Mesendoderm (in vitro differentiated cells): ENCODE measurements at regions not wholly inside any gene's neighbourhood (a gene's known extent, or its start where the extent isn't known, plus 50 kb on each side); places are given as distances from the start of the nearest gene placed in this dataset.
"Not testable (repeated sequence)": the region's sequence is repeated elsewhere in the genome, so short reads cannot be mapped to it uniquely, and the experiment has no call there.

Experiments
- DNase-seq: peaks from one replicate; pipeline ENCODE4 v3.0.0; 2013
- H2AK5ac ChIP-seq: 2 replicates; pipeline ENCODE4 v1.6.1; 2013; ENCODE audit warnings: low read length, inconsistent platforms
- H2BK120ac ChIP-seq: 2 replicates; pipeline ENCODE4 v1.6.1; 2013; ENCODE audit warnings: low read depth, mild to moderate bottlenecking, low read length, moderate library complexity, mixed read lengths
- H2BK15ac ChIP-seq: replicated peaks from 2 replicates; pipeline ENCODE4 v1.6.1; 2013; ENCODE audit warnings: low read depth, mild to moderate bottlenecking, moderate library complexity
- H2BK5ac ChIP-seq: 2 replicates; pipeline ENCODE4 v1.6.1; 2013; ENCODE audit warnings: low read length, inconsistent platforms
- H3K18ac ChIP-seq: 2 replicates; pipeline ENCODE4 v1.6.1; 2013; ENCODE audit warnings: mild to moderate bottlenecking, low read length, mixed read lengths
- H3K23ac ChIP-seq: one replicate; pipeline ENCODE4 v1.6.1; 2013; ENCODE audit warnings: low read length
- H3K27ac ChIP-seq: 2 replicates; pipeline ENCODE4 v1.5.1; 2013; ENCODE audit warnings: low read depth, mild to moderate bottlenecking, inconsistent platforms, low read length, moderate library complexity
- H3K27me3 ChIP-seq: 2 replicates; pipeline ENCODE4 v1.6.1; 2013; ENCODE audit warnings: low read length, control low read depth, mild to moderate bottlenecking, inconsistent platforms; ENCODE audit not compliant: insufficient read depth, poor library complexity
- H3K36me3 ChIP-seq: 2 replicates; pipeline ENCODE4 v1.6.1; 2013; ENCODE audit warnings: low read length, inconsistent platforms; ENCODE audit not compliant: control insufficient read depth, insufficient read depth
- H3K4ac ChIP-seq: one replicate; pipeline ENCODE4 v1.6.1; 2013; ENCODE audit warnings: low read depth, mild to moderate bottlenecking, low read length, moderate library complexity
- H3K4me1 ChIP-seq: 2 replicates; pipeline ENCODE4 v1.6.1; 2013; ENCODE audit warnings: low read depth, low read length, inconsistent platforms; ENCODE audit not compliant: control insufficient read depth
- H3K4me2 ChIP-seq: 2 replicates; pipeline ENCODE4 v1.6.1; 2013; ENCODE audit warnings: low read length
- H3K4me3 ChIP-seq: 2 replicates; pipeline ENCODE4 v1.5.1; 2013; ENCODE audit warnings: mild to moderate bottlenecking, low read length
- H3K56ac ChIP-seq: one replicate; pipeline ENCODE4 v1.6.1; 2013; ENCODE audit warnings: low read length
- H3K79me1 ChIP-seq: 2 replicates; pipeline ENCODE4 v1.6.1; 2013; ENCODE audit warnings: low read length, inconsistent platforms
- H3K79me2 ChIP-seq: 2 replicates; pipeline ENCODE4 v1.6.1; 2013; ENCODE audit warnings: mild to moderate bottlenecking, low read length; ENCODE audit not compliant: control insufficient read depth, insufficient read depth
- H3K9ac ChIP-seq: 2 replicates; pipeline ENCODE4 v1.6.1; 2013; ENCODE audit warnings: low read length, inconsistent platforms
- H4K5ac ChIP-seq: one replicate; pipeline ENCODE4 v1.6.1; 2013; ENCODE audit warnings: low read length
- H4K8ac ChIP-seq: one replicate; pipeline ENCODE4 v1.6.1; 2013; ENCODE audit warnings: low read depth, mild to moderate bottlenecking, control low read depth, low read length, moderate library complexity
- WGBS: extraction: QIAGEN DNeasy Blood & Tissue Kit; methylation state at CpG from one replicate; pipeline ENCODE4 v1.1.7; 2013; ENCODE audit warnings: low lambda C conversion rate, missing lambda C conversion rate; ENCODE audit not compliant: insufficient coverage; ENCODE audit errors: extremely low coverage; 5-methylcytosine and 5-hydroxymethylcytosine counted together

DNA sequence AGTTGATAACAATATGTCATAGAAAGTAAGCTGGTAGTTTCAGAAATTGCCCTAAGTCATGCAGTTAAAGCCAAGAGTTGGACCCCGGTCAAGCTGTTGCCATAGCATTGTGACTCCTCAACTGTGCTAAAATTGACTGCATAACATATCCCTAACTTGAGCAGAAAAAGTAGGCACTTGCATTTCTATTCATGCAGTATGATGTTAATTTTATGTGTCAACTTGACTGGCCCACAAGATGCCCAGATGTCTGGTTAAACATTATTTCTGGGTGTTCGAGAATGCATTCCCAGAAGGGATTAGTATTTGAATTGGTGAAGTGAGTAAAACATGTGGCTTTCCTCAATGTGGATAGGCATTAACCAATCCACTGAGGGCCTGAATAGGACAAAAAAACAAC, 136.4 kb downstream of the GPR63 start:
- H3K79me2 ChIP-seq, result no peaks in the 10 kb centered on the region
- DNase-seq, result no peak
- H3K4ac ChIP-seq, result no peak overlapping the region
- H2BK120ac ChIP-seq, result no peak overlapping the region
- H2BK15ac ChIP-seq, result no peak overlapping the region
- no peaks in the 10 kb centered on the region for H3K36me3 ChIP-seq
- no peak overlapping the region for H3K4me2 ChIP-seq
- no peak overlapping the region for H3K18ac ChIP-seq
- WGBS, result no CpG with 5 or more reads among the region's 2 CpGs
- no peak overlapping the region for H2AK5ac ChIP-seq
- H3K4me1 ChIP-seq, result no peaks in the 10 kb centered on the region
- H4K5ac ChIP-seq, result no peak overlapping the region
- H3K56ac ChIP-seq, result no peak overlapping the region
- H3K4me3 ChIP-seq, result no peak overlapping the region
- H3K23ac ChIP-seq, result no peak overlapping the region
- no peak overlapping the region for H3K27ac ChIP-seq
- no peak overlapping the region for H3K9ac ChIP-seq
- no peaks in the 10 kb centered on the region for H3K79me1 ChIP-seq
- no peaks in the 10 kb centered on the region for H3K27me3 ChIP-seq
- H2BK5ac ChIP-seq, result no peak overlapping the region
- no peak overlapping the region for H4K8ac ChIP-seq

DNA sequence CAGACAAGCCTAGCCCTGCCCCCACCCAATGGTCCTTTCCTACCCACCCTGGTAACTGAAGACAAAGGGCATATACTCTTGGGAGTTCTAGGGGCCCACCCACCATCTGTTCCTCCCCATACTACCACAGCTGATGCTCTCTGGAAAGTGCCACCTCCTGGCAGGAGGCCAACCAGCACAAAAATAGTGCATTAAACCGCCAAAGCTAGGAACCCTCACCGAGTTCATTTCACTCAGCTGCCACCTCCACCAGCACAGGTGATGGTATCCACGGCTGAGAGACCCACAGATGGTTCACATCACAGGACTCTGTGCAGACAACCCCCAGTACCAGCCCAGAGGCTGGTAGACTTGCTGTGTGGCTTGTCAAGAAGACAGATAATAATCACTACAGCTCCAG, 131.5 kb downstream of the FHL5 start:
- H4K5ac ChIP-seq, H3K18ac ChIP-seq, H3K4me2 ChIP-seq, H4K8ac ChIP-seq, H3K23ac ChIP-seq, H3K79me2 ChIP-seq, H3K36me3 ChIP-seq, H3K27me3 ChIP-seq, H2BK120ac ChIP-seq, H3K4ac ChIP-seq, DNase-seq, H3K79me1 ChIP-seq, H3K9ac ChIP-seq, H3K4me3 ChIP-seq, H3K4me1 ChIP-seq, H3K27ac ChIP-seq, H2BK15ac ChIP-seq, H2AK5ac ChIP-seq, H2BK5ac ChIP-seq, H3K56ac ChIP-seq: not testable (repeated sequence)
- no CpG with 5 or more reads among the region's 3 CpGs for WGBS

DNA sequence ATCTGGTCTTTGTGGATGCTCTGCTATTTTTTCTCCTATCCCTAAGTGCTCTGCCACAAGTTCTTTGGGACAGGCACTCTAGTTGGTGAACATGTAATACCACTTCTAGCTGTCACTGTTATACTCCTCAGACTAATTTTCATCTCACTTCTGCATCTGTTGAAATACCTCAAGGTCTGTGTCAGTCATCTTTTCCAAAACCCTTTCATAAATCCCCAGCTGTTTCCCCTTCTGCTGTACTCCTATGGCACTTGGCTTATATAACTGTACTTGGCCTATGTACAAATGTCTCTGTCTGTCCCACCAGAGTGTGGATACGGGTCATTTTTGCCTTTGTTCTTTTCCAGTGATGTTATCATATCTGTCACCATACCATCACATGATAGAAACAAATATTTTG, 124.2 kb downstream of the FHL5 start:
- Histone ChIP-seq H3K4me3 (no peak overlapping the region), H2BK120ac (no peak overlapping the region), H3K27me3 (no peaks in the 10 kb centered on the region), H3K4me2 (no peak overlapping the region), H2BK5ac (no peak overlapping the region), H3K79me1 (no peaks in the 10 kb centered on the region), H3K27ac (no peak overlapping the region), H3K9ac (no peak overlapping the region), H4K8ac (no peak overlapping the region), H3K18ac (no peak overlapping the region), H3K23ac (no peak overlapping the region), H3K4me1 (no peaks in the 10 kb centered on the region), H3K4ac (no peak overlapping the region), H3K36me3 (no peaks in the 10 kb centered on the region), H3K79me2 (no peaks in the 10 kb centered on the region), H2AK5ac (no peak overlapping the region), H4K5ac (no peak overlapping the region), H3K56ac (no peak overlapping the region), H2BK15ac (no peak overlapping the region)
- no peak for DNase-seq
- WGBS, result no CpG with 5 or more reads among the region's 1 CpG

DNA sequence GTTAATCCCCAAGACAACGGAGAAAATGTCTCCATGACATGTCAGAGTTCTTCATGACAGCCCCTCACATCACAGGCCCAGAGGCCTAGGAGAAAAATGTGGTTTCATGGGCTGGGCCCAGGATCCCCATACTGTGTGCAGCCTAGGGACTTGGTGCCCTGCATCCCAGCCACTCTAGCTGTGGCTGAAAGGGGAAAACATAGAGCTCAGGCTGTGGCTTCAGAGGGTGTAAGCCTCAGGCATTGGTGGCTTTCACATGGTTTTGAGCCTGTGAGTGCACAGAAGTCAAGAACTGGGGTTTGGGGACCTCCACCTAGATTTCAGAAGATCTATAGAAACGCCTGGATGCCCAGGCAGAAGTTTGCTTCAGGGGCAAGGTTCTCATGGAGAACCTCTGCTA, 122.8 kb downstream of the FHL5 start:
- H4K8ac ChIP-seq, result no peak overlapping the region
- H2AK5ac ChIP-seq, result no peak overlapping the region
- no peak overlapping the region for H4K5ac ChIP-seq
- H3K27me3 ChIP-seq, result no peaks in the 10 kb centered on the region
- no peak overlapping the region for H2BK15ac ChIP-seq
- H3K27ac ChIP-seq, result no peak overlapping the region
- WGBS, result no CpG with 5 or more reads among the region's 2 CpGs
- H3K18ac ChIP-seq, result no peak overlapping the region
- H2BK5ac ChIP-seq, result no peak overlapping the region
- H3K9ac ChIP-seq, result no peak overlapping the region
- no peak overlapping the region for H3K4me2 ChIP-seq
- no peak overlapping the region for H3K4me3 ChIP-seq
- H3K23ac ChIP-seq, result no peak overlapping the region
- no peaks in the 10 kb centered on the region for H3K79me2 ChIP-seq
- H3K36me3 ChIP-seq, result no peaks in the 10 kb centered on the region
- no peak overlapping the region for H2BK120ac ChIP-seq
- H3K4me1 ChIP-seq, result no peaks in the 10 kb centered on the region
- no peak overlapping the region for H3K56ac ChIP-seq
- no peak overlapping the region for H3K4ac ChIP-seq
- H3K79me1 ChIP-seq, result no peaks in the 10 kb centered on the region
- no peak for DNase-seq

DNA sequence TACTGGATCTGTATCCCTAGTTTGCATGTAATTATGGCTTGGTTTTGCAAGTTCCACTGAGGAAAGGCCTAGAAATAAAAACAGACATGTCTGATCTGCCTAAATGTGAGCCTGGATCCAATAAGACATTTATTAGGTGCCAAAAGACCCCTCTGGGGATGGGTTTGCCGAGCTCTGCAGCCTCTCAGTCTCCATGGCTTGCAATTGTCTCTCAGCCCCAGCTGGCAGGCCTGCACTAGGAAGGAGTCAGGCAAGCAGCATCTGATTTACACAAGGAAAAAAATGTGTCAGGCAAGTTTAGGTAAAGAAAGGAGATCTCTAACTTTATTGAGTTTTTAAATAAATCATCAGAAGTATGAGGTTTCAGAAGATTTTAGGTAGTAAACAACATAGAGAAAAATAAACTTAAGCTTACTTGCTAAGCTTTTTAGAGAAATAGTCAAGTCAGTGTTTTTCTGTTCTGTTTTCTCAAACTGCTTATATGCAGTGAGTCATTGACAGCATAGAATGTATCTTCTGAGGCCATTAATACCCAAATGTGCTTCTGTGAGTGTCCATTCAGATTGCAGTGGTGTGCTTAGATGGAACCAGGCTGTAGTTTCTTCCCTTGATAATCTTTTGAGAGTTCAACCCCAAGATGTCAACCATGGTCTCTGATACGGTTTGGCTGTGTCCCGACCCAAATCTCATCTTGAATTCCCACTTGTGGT, 121.0 kb downstream of the FHL5 start:
- WGBS, result no CpG with 5 or more reads among the region's 3 CpGs
- no peak overlapping the region for H2BK120ac ChIP-seq

DNA sequence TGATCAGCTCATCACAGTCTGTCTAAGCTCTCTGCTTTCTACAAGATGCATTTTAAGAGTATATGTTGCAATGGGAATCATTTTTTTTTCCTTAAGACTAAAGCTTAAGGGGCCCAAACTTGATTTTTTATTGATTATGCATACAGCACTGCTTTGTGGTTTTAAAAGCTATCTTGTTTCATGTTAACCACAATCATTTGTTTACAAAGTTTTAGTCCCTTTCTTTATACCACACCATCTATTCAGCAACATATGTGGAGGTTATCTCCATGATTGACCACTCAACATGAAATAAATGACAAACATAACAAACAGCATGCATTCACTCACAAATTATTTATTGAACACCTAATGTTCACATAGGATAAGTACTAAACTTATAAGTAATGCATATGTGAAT, 119.1 kb downstream of the FHL5 start:
- H3K27me3 ChIP-seq, result no peaks in the 10 kb centered on the region
- H2BK15ac ChIP-seq, result no peak overlapping the region
- no peak overlapping the region for H3K4ac ChIP-seq
- no peak overlapping the region for H3K18ac ChIP-seq
- no peak overlapping the region for H3K9ac ChIP-seq
- H3K36me3 ChIP-seq, result no peaks in the 10 kb centered on the region
- no peak for DNase-seq
- no peaks in the 10 kb centered on the region for H3K79me1 ChIP-seq
- H3K27ac ChIP-seq, result no peak overlapping the region
- H4K5ac ChIP-seq, result no peak overlapping the region
- H2AK5ac ChIP-seq, result no peak overlapping the region
- H3K4me1 ChIP-seq, result no peaks in the 10 kb centered on the region
- H2BK5ac ChIP-seq, result no peak overlapping the region
- no peak overlapping the region for H4K8ac ChIP-seq
- no peak overlapping the region for H2BK120ac ChIP-seq
- H3K79me2 ChIP-seq, result no peaks in the 10 kb centered on the region
- H3K56ac ChIP-seq, result no peak overlapping the region
- no peak overlapping the region for H3K4me2 ChIP-seq
- no peak overlapping the region for H3K23ac ChIP-seq
- H3K4me3 ChIP-seq, result no peak overlapping the region

More for the DNA sequence above, 121.0 kb downstream of the FHL5 start:
- H3K9ac ChIP-seq, result no peak overlapping the region
- H3K4ac ChIP-seq, result no peak overlapping the region
- no peaks in the 10 kb centered on the region for H3K79me1 ChIP-seq
- no peak overlapping the region for H4K8ac ChIP-seq
- H2BK15ac ChIP-seq, result no peak overlapping the region
- no peak overlapping the region for H4K5ac ChIP-seq
- no peak overlapping the region for H3K23ac ChIP-seq
- no peaks in the 10 kb centered on the region for H3K27me3 ChIP-seq
- no peak overlapping the region for H2BK5ac ChIP-seq
- no peak for DNase-seq
- no peaks in the 10 kb centered on the region for H3K79me2 ChIP-seq
- no peak overlapping the region for H3K4me3 ChIP-seq
- no peaks in the 10 kb centered on the region for H3K4me1 ChIP-seq
- H3K36me3 ChIP-seq, result no peaks in the 10 kb centered on the region
- H3K4me2 ChIP-seq, result no peak overlapping the region
- H3K56ac ChIP-seq, result no peak overlapping the region
- no peak overlapping the region for H2AK5ac ChIP-seq
- H3K27ac ChIP-seq, result no peak overlapping the region
- no peak overlapping the region for H3K18ac ChIP-seq
